Erythroblast (primary cell): ENCODE measurements at regions not wholly inside any gene's neighbourhood (a gene's known extent, or its start where the extent isn't known, plus 50 kb on each side); places are given as distances from the start of the nearest gene placed in this dataset.

ENCODE experiments used
- GATA1 ChIP-seq: IDR thresholded peaks from 2 replicates; pipeline ENCODE4 v1.6.1; 2011; ENCODE audit warnings: low read depth, mild to moderate bottlenecking, control low read depth, low read length, moderate library complexity
- POLR2A ChIP-seq: IDR thresholded peaks from 2 replicates; pipeline ENCODE4 v1.6.1; 2011; ENCODE audit warnings: mild to moderate bottlenecking, low read length

DNA sequence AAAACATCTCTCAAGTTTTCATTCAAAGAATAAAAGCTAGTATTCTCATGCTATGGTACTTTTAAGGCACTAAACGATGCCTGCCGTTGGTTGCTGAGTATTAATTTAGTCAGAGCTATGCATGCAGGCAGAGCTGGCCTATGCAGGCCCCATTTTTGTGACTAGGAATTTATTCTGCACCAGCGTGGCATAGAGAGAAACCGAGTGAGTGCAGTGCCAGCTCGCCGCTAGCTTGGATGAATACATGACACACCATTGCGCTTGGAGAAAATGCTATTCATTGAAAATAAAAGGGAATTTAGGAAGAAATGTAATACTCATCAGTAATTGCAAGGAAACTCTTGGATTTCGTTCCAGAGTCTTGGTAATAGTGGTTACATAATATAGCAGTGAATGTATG is 231.6 kb upstream of the RBFOX1 start:
- TF ChIP-seq POLR2A (no peak), GATA1 (no peak)
